CD4-positive, alpha-beta memory T cell (primary cell): ENCODE measurements at regions not wholly inside any gene's neighbourhood (a gene's known extent, or its start where the extent isn't known, plus 50 kb on each side); places are given as distances from the start of the nearest gene placed in this dataset.
"Not testable (repeated sequence)": the region's sequence is repeated elsewhere in the genome, so short reads cannot be mapped to it uniquely, and the experiment has no call there.

ENCODE experiments used
- CTCF ChIA-PET: fragments of 350-600 bp; sonication (Branson Sonifier 250); formaldehyde crosslinking; loops from one replicate; lab custom pipeline; 2021; ENCODE audit warnings: inconsistent platforms; ENCODE audit not compliant: partially characterized antibody; lab: Charles Lee
- POLR2A ChIA-PET: fragments of 350-600 bp; sonication (Branson Sonifier 250); formaldehyde crosslinking; loops from one replicate; lab custom pipeline; 2021; ENCODE audit not compliant: partially characterized antibody; lab: Charles Lee
- DNase-seq, 5 donors: peaks; one replicate each; pipeline versions ENCODE4 v3.0.0 to v3.0.0-alpha.2; 2020 to 2022; ENCODE audit warnings: mixed read lengths in 1 of 5
- H3K27ac ChIP-seq: one replicate; pipeline ENCODE4 v1.7.0; 2013; ENCODE audit warnings: low read depth, low read length
- H3K27me3 ChIP-seq: 2 replicates; pipeline ENCODE4 v1.7.0; 2013; ENCODE audit warnings: mild to moderate bottlenecking, low read length, moderate library complexity; ENCODE audit not compliant: insufficient read depth
- H3K36me3 ChIP-seq: 2 replicates; pipeline ENCODE4 v1.7.0; 2013; ENCODE audit warnings: mild to moderate bottlenecking, low read length, moderate library complexity; ENCODE audit not compliant: insufficient read depth
- H3K4me1 ChIP-seq: 2 replicates; pipeline ENCODE4 v1.7.0; 2013; ENCODE audit warnings: mild to moderate bottlenecking, low read length, moderate library complexity; ENCODE audit not compliant: insufficient read depth
- H3K4me3 ChIP-seq, 2 donors: one replicate each; pipeline ENCODE4 v1.7.0; 2013; ENCODE audit warnings: low read length in 2 of 2, mild to moderate bottlenecking in 1 of 2
- H3K9me3 ChIP-seq, 2 donors: one replicate each; pipeline ENCODE4 v1.7.0; 2013; ENCODE audit warnings: low read length in 2 of 2, control low read depth in 1 of 2; ENCODE audit not compliant: control insufficient read depth in 1 of 2
- H3K27ac Mint-ChIP-seq, 7 donors: one replicate each; pipeline ENCODE4 v1.8.0; 2020 to 2021; ENCODE audit warnings: mixed read lengths in 7 of 7, mild to moderate bottlenecking in 6 of 7, inconsistent platforms in 3 of 7, moderate library complexity in 3 of 7
- H3K27me3 Mint-ChIP-seq, 2 donors: one replicate each; pipeline ENCODE4 v1.8.0; 2020 to 2021; ENCODE audit warnings: mixed read lengths in 2 of 2
- H3K36me3 Mint-ChIP-seq, 2 donors: one replicate each; pipeline ENCODE4 v1.8.0; 2020 to 2021; ENCODE audit warnings: mixed read lengths in 2 of 2, inconsistent platforms in 1 of 2, mild to moderate bottlenecking in 1 of 2
- H3K4me1 Mint-ChIP-seq, 4 donors: one replicate each; pipeline ENCODE4 v1.8.0; 2020 to 2021; ENCODE audit warnings: mixed read lengths in 4 of 4, mild to moderate bottlenecking in 1 of 4
- H3K4me3 Mint-ChIP-seq, 8 donors: one replicate each; pipeline ENCODE4 v1.8.0; 2020 to 2021; ENCODE audit warnings: mixed read lengths in 8 of 8, mild to moderate bottlenecking in 7 of 8, moderate library complexity in 6 of 8, inconsistent platforms in 3 of 8
- H3K9me3 Mint-ChIP-seq, 8 donors: one replicate each; pipeline ENCODE4 v1.8.0; 2020 to 2021; ENCODE audit warnings: mixed read lengths in 8 of 8, mild to moderate bottlenecking in 5 of 8, inconsistent platforms in 3 of 8, moderate library complexity in 1 of 8
- intact Hi-C: fragments of 100-400 bp; cut with micrococcal nuclease; formaldehyde crosslinking; loops from one replicate; pipeline ENCODE4 v1.15.1; 2023

GRCh38 chr4:12042818-12043217 lies 614.1 kb upstream of the HS3ST1 start:
- CTCF ChIA-PET: interaction anchor here (1.6 kb wide), 1 partner anchor 9 kb away, joined by 3 read pairs; no protein-coding TSS in a partner anchor
- H3K4me3 Mint-ChIP-seq: no peak overlapping the region
- intact Hi-C loops: no loop called here

GRCh38 chr4:12041828-12042227 lies 613.1 kb upstream of the HS3ST1 start:
- H3K4me3 Mint-ChIP-seq: no peak overlapping the region
- no peak for DNase-seq
- Histone ChIP-seq H3K36me3 (no peaks in the 10 kb centered on the region), H3K9me3 (peaks cover 0 to 7% of the 10 kb centered on the region in 2 donors), H3K27ac (no peak overlapping the region), H3K27me3 (no peaks in the 10 kb centered on the region), H3K4me3 (no peak overlapping the region), H3K4me1 (no peaks in the 10 kb centered on the region)
- ChIA-PET CTCF (interaction anchor here (1.6 kb wide), 1 partner anchor 10 kb away, joined by 3 read pairs; no protein-coding TSS in a partner anchor), POLR2A (no interaction called here)
- H3K27ac Mint-ChIP-seq: no peak overlapping the region
- H3K9me3 Mint-ChIP-seq: peaks cover 1 to 30% (median 16%) of the 10 kb centered on the region in 8 donors
- no peaks in the 10 kb centered on the region for H3K36me3 Mint-ChIP-seq
- H3K4me1 Mint-ChIP-seq: no peaks in the 10 kb centered on the region
- H3K27me3 Mint-ChIP-seq: no peaks in the 10 kb centered on the region
- intact Hi-C loops: no loop called here

More at GRCh38 chr4:12042818-12043217, 614.1 kb upstream of the HS3ST1 start:
- POLR2A ChIA-PET: no interaction called here
- Histone ChIP-seq H3K27me3 (no peaks in the 10 kb centered on the region), H3K9me3 (peaks cover 0 to 7% of the 10 kb centered on the region in 2 donors), H3K36me3 (no peaks in the 10 kb centered on the region), H3K27ac (no peak overlapping the region), H3K4me3 (no peak overlapping the region), H3K4me1 (no peaks in the 10 kb centered on the region)
- Mint-ChIP-seq H3K9me3 (peaks cover 1 to 31% (median 16%) of the 10 kb centered on the region in 8 donors), H3K27ac (no peak overlapping the region), H3K27me3 (no peaks in the 10 kb centered on the region), H3K4me1 (no peaks in the 10 kb centered on the region), H3K36me3 (no peaks in the 10 kb centered on the region)
- DNase-seq: no peak

- intact Hi-C loops: no loop called here
- Mint-ChIP-seq H3K27me3 (no peaks in the 10 kb centered on the region), H3K4me1 (no peaks in the 10 kb centered on the region), H3K4me3 (no peak overlapping the region), H3K27ac (no peak overlapping the region), H3K9me3 (peaks cover 0 to 31% (median 18%) of the 10 kb centered on the region in 8 donors), H3K36me3 (no peaks in the 10 kb centered on the region)
- Histone ChIP-seq H3K36me3 (no peaks in the 10 kb centered on the region), H3K9me3 (peaks cover 0 to 7% of the 10 kb centered on the region in 2 donors), H3K27me3 (no peaks in the 10 kb centered on the region), H3K4me1 (no peaks in the 10 kb centered on the region), H3K27ac (no peak overlapping the region), H3K4me3 (no peak overlapping the region)
- ChIA-PET CTCF (no interaction called here), POLR2A (no interaction called here)
- DNase-seq: no peak
Measured at GRCh38 chr4:12036450-12036849, 607.8 kb upstream of the HS3ST1 start.

GRCh38 chr4:12028258-12028657 lies 599.6 kb upstream of the HS3ST1 start:
- ChIA-PET POLR2A (no interaction called here), CTCF (no interaction called here)
- H3K4me3 ChIP-seq: no peak overlapping the region
- intact Hi-C loops: no loop called here
- Mint-ChIP-seq H3K27me3 (no peaks in the 10 kb centered on the region), H3K9me3 (peaks cover 0 to 16% (median 8%) of the 10 kb centered on the region in 8 donors), H3K4me1 (no peaks in the 10 kb centered on the region), H3K36me3 (no peaks in the 10 kb centered on the region), H3K4me3 (no peak overlapping the region), H3K27ac (no peak overlapping the region)
- H3K4me1 ChIP-seq: no peaks in the 10 kb centered on the region
- no peaks in the 10 kb centered on the region for H3K9me3 ChIP-seq
- no peak overlapping the region for H3K27ac ChIP-seq
- DNase-seq: no peak
- no peaks in the 10 kb centered on the region for H3K27me3 ChIP-seq
- no peaks in the 10 kb centered on the region for H3K36me3 ChIP-seq

DNA sequence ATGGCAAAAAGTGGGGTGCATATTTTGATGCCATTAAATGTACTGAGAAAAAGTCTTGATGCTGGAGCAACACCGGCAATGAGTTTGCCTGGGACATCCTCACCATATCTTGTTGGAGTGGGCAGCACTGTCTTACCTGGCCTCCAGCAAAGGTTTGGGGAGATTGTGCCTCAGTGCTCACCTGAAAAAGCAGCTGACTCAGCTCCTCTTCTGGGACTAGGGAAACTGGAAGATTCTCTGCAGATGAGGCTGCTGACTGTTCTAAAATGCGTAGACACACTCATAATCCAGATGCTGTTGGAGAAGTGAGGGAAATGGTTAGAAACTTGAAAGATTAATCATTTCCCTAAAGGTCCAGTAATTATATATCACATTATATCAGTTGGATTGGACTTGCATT lies 593.7 kb upstream of the HS3ST1 start:
- Histone ChIP-seq H3K4me1 (no peaks in the 10 kb centered on the region), H3K4me3 (no peak overlapping the region), H3K9me3 (no peaks in the 10 kb centered on the region), H3K27ac (no peak overlapping the region), H3K27me3 (no peaks in the 10 kb centered on the region), H3K36me3 (no peaks in the 10 kb centered on the region)
- ChIA-PET POLR2A (no interaction called here), CTCF (no interaction called here)
- peaks cover 0 to 25% (median 10%) of the 10 kb centered on the region in 8 donors for H3K9me3 Mint-ChIP-seq
- no peaks in the 10 kb centered on the region for H3K36me3 Mint-ChIP-seq
- intact Hi-C loops: no loop called here
- no peak overlapping the region for H3K27ac Mint-ChIP-seq
- no peak for DNase-seq
- no peaks in the 10 kb centered on the region for H3K27me3 Mint-ChIP-seq
- no peaks in the 10 kb centered on the region for H3K4me1 Mint-ChIP-seq
- H3K4me3 Mint-ChIP-seq: no peak overlapping the region

DNA sequence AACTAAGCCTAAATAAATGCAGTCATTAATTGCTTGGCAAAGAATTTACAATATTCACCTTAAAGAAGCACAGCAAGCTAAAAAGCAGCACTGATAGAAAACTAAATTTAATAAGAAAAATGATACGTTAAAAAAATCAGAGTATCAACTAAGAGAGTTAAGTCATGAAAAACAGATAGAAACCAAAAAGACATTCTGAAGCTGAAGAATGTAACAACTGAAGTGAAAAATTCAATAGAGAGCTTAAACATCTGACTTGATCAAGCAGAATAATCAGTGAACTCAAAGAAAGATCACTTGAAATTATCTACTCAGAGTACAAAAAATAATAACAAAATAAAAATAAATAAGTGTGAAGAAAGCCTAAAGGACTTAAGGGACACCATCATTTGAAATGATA lies 588.0 kb upstream of the HS3ST1 start:
- no peaks in the 10 kb centered on the region for H3K27me3 Mint-ChIP-seq
- ChIA-PET CTCF (no interaction called here), POLR2A (no interaction called here)
- Histone ChIP-seq H3K4me1 (no peaks in the 10 kb centered on the region), H3K4me3 (no peak overlapping the region), H3K27ac (no peak overlapping the region), H3K27me3 (no peaks in the 10 kb centered on the region), H3K36me3 (no peaks in the 10 kb centered on the region), H3K9me3 (no peaks in the 10 kb centered on the region)
- H3K27ac Mint-ChIP-seq: no peak overlapping the region
- peaks cover 0 to 37% (median 24%) of the 10 kb centered on the region in 8 donors for H3K9me3 Mint-ChIP-seq
- no peaks in the 10 kb centered on the region for H3K36me3 Mint-ChIP-seq
- intact Hi-C loops: no loop called here
- DNase-seq: no peak
- no peaks in the 10 kb centered on the region for H3K4me1 Mint-ChIP-seq
- no peak overlapping the region for H3K4me3 Mint-ChIP-seq

DNA sequence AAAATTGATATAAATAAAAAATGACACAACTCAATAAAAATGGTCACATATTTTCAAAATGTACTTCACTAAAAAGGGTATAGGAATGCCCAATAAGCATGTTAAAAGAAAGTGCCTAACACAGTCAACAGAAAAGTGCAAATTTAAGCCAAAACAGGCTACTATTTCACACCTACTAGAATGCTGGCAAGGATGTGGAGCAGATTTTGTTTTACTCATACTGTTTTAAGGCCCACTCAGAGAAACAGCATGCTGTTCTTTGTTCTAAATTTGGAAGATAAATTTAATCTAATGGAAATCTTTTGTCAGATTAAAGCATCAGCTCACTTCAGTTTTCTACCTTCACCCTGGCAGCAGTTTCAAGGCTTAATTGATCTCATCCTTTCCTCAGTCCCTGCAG lies 576.8 kb upstream of the HS3ST1 start:
- no peak overlapping the region for H3K4me3 ChIP-seq
- peaks cover 3 to 16% (median 5%) of the 10 kb centered on the region in 8 donors for H3K9me3 Mint-ChIP-seq
- ChIA-PET POLR2A (no interaction called here), CTCF (no interaction called here)
- no peaks in the 10 kb centered on the region for H3K4me1 ChIP-seq
- intact Hi-C loops: no loop called here
- H3K4me3 Mint-ChIP-seq: no peak overlapping the region
- H3K27ac ChIP-seq: no peak overlapping the region
- H3K36me3 ChIP-seq: no peaks in the 10 kb centered on the region
- H3K27me3 ChIP-seq: no peaks in the 10 kb centered on the region
- no peaks in the 10 kb centered on the region for H3K27me3 Mint-ChIP-seq
- H3K27ac Mint-ChIP-seq: no peak overlapping the region
- no peak for DNase-seq
- H3K36me3 Mint-ChIP-seq: no peaks in the 10 kb centered on the region
- H3K9me3 ChIP-seq: no peaks in the 10 kb centered on the region
- no peaks in the 10 kb centered on the region for H3K4me1 Mint-ChIP-seq

DNA sequence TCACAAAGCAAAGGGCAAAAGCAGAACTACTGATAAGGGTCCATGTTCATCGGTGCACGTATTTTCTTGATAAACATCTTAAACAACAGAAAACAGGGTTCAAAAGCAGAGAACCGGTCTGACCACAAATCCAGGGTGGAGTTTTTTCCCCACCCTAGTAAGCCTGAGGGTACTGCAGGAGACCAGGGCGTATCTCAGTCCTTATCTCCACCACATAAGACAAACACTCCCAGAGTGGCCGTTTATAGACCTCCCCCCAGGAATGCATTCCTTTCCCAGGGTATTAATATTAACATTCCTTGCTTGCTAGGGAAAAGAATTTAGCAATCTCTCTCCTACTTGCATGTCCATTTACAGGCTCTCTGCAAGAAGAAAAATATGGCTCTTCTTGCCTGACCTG lies 567.9 kb upstream of the HS3ST1 start:
- DNase-seq, H3K27me3 ChIP-seq, H3K4me3 Mint-ChIP-seq, H3K9me3 ChIP-seq, H3K4me1 Mint-ChIP-seq, H3K27me3 Mint-ChIP-seq, H3K4me1 ChIP-seq, POLR2A ChIA-PET, H3K27ac Mint-ChIP-seq, H3K36me3 ChIP-seq, H3K4me3 ChIP-seq, intact Hi-C loops, CTCF ChIA-PET, H3K27ac ChIP-seq, H3K36me3 Mint-ChIP-seq: not testable (repeated sequence)
- peaks cover 5 to 38% (median 25%) of the 10 kb centered on the region in 8 donors for H3K9me3 Mint-ChIP-seq
